ENCODE measurements at regions not wholly inside any gene's neighbourhood (a gene's known extent, or its start where the extent isn't known, plus 50 kb on each side); places are given as distances from the start of the nearest gene placed in this dataset.

DNA sequence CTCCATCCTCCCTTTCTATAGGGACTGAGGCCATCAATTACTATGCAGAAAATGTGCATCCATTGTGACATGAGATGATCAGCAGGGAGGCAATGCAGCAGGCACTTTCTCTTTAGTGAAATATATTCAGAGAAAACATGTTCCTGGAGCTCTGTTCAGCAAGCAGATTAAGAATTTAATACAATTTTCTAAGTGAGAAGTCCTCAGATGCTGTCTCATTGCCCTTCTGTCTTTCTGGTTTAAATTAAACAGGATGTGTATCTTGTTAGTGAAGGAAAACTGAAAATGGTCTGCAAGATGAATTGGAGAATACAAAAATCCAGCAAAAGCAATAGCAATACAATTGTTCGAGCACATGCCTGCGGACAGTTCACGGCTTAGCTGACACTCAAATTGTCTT lies 445.8 kb upstream of the RIOK2 start:
- DNase-seq (ENCODE audit: extremely low spot score) = no peak
- 79% methylated on average over 3 of the region's 3 CpGs for WGBS
- H3K4me1 ChIP-seq (ENCODE audit: insufficient read depth) = no peaks in the 10 kb centered on the region
- no peak overlapping the region for H3K27ac ChIP-seq (ENCODE audit: low read depth)
- H3K36me3 ChIP-seq (ENCODE audit: insufficient read depth) = no peaks in the 10 kb centered on the region
- H3K4me3 ChIP-seq (ENCODE audit: low read depth, low read length) = no peak overlapping the region

GRCh38 chr5:97629276-97629675 lies 446.2 kb upstream of the RIOK2 start:
- no peak overlapping the region for H3K4me3 ChIP-seq (ENCODE audit: low read depth, low read length)
- DNase-seq (ENCODE audit: extremely low spot score) = no peak
- H3K36me3 ChIP-seq (ENCODE audit: insufficient read depth) = no peaks in the 10 kb centered on the region
- H3K27ac ChIP-seq (ENCODE audit: low read depth) = no peak overlapping the region
- H3K4me1 ChIP-seq (ENCODE audit: insufficient read depth) = no peaks in the 10 kb centered on the region
- WGBS = 56% methylated on average over 4 of the region's 4 CpGs

GRCh38 chr5:97635553-97635952 lies 452.5 kb upstream of the RIOK2 start:
- no peak overlapping the region for H3K27ac ChIP-seq (ENCODE audit: low read depth)
- no peaks in the 10 kb centered on the region for H3K4me1 ChIP-seq (ENCODE audit: insufficient read depth)
- H3K36me3 ChIP-seq (ENCODE audit: insufficient read depth) = no peaks in the 10 kb centered on the region
- DNase-seq (ENCODE audit: extremely low spot score) = no peak
- H3K4me3 ChIP-seq (ENCODE audit: low read depth, low read length) = no peak overlapping the region
- WGBS = 80% methylated on average over 2 of the region's 2 CpGs

GRCh38 chr5:97636766-97637165 lies 453.7 kb upstream of the RIOK2 start:
- Histone ChIP-seq H3K36me3 (ENCODE audit: insufficient read depth) (no peaks in the 10 kb centered on the region), H3K4me3 (ENCODE audit: low read depth, low read length) (no peak overlapping the region), H3K4me1 (ENCODE audit: insufficient read depth) (no peaks in the 10 kb centered on the region), H3K27ac (ENCODE audit: low read depth) (no peak overlapping the region)
- no peak for DNase-seq (ENCODE audit: extremely low spot score)
- WGBS = 62% methylated on average over 4 of the region's 4 CpGs

DNA sequence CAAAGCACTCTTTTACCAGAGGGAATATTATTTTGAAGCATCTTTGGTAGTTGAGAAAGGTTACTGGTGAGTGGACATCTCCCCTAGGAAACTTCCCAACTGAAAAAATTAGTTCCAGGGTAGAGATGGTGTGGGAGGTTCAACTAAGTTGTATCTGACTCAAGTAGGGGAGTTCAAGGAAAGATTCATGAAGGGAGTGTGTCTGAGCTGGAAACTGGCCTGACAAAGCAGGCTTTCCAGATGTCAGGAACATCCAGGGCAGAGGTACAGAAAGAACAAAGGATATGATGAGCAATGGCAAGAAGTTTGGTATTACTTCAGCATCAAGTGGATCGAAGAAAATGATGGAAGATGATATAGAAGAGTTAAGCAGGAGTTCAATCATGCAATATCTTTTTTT lies 458.0 kb upstream of the RIOK2 start:
- H3K4me1 ChIP-seq (ENCODE audit: insufficient read depth) = no peaks in the 10 kb centered on the region
- H3K4me3 ChIP-seq (ENCODE audit: low read depth, low read length) = no peak overlapping the region
- WGBS = 86% methylated on average over 1 of the region's 1 CpG
- DNase-seq (ENCODE audit: extremely low spot score) = no peak
- H3K27ac ChIP-seq (ENCODE audit: low read depth) = no peak overlapping the region
- no peaks in the 10 kb centered on the region for H3K36me3 ChIP-seq (ENCODE audit: insufficient read depth)

DNA sequence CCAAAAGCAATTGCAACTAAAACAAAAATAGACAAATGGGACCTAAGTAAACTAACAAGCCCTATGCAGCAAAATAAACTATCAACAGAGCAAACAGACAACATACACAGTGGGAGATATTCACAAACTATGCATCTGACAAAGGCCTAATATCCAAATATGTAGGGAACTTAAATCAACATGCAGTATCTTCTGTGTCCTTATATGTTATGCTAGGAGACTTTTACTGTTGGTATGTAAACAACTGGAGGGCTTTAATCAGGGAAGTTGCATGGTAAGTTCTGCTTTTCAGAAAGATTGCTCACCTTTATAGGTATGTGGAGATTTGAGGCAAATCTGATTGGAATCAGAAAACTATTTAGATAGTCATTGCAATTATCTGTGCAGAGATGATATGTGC lies 461.2 kb upstream of the RIOK2 start:
- H3K4me3 ChIP-seq (ENCODE audit: low read depth, low read length) = no peak overlapping the region
- no peaks in the 10 kb centered on the region for H3K36me3 ChIP-seq (ENCODE audit: insufficient read depth)
- no peaks in the 10 kb centered on the region for H3K4me1 ChIP-seq (ENCODE audit: insufficient read depth)
- H3K27ac ChIP-seq (ENCODE audit: low read depth) = no peak overlapping the region
- no peak for DNase-seq (ENCODE audit: extremely low spot score)

DNA sequence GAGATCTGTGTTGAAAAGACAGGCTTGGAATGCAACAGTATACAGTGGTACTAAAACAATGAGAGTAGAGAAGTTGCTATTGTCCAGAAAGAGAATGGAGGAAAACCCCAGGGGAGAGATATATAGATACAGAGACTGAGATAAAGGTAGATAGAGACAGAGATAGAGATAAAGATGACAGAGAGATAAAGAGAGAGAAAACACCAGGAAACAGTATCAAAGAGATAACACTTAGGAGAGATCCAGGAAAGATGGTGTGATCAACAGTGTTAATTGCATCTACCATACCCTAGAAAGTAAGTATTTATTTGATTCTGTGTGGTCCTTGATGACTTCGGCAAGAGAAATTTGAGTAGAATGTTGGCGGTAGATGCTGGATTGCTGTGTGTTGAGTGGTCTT lies 461.8 kb upstream of the RIOK2 start:
- no peak for DNase-seq (ENCODE audit: extremely low spot score)
- 92% methylated on average over 2 of the region's 2 CpGs for WGBS
- no peak overlapping the region for H3K4me3 ChIP-seq (ENCODE audit: low read depth, low read length)
- no peak overlapping the region for H3K27ac ChIP-seq (ENCODE audit: low read depth)
- H3K4me1 ChIP-seq (ENCODE audit: insufficient read depth) = no peaks in the 10 kb centered on the region
- no peaks in the 10 kb centered on the region for H3K36me3 ChIP-seq (ENCODE audit: insufficient read depth)

- no peak for DNase-seq (ENCODE audit: extremely low spot score)
- no peak overlapping the region for H3K27ac ChIP-seq (ENCODE audit: low read depth)
- no peaks in the 10 kb centered on the region for H3K4me1 ChIP-seq (ENCODE audit: insufficient read depth)
- 80% methylated on average over 1 of the region's 1 CpG for WGBS
- H3K4me3 ChIP-seq (ENCODE audit: low read depth, low read length) = no peak overlapping the region
- no peaks in the 10 kb centered on the region for H3K36me3 ChIP-seq (ENCODE audit: insufficient read depth)
These were observed 474.2 kb upstream of the RIOK2 start for GRCh38 chr5:97657239-97657638.

DNA sequence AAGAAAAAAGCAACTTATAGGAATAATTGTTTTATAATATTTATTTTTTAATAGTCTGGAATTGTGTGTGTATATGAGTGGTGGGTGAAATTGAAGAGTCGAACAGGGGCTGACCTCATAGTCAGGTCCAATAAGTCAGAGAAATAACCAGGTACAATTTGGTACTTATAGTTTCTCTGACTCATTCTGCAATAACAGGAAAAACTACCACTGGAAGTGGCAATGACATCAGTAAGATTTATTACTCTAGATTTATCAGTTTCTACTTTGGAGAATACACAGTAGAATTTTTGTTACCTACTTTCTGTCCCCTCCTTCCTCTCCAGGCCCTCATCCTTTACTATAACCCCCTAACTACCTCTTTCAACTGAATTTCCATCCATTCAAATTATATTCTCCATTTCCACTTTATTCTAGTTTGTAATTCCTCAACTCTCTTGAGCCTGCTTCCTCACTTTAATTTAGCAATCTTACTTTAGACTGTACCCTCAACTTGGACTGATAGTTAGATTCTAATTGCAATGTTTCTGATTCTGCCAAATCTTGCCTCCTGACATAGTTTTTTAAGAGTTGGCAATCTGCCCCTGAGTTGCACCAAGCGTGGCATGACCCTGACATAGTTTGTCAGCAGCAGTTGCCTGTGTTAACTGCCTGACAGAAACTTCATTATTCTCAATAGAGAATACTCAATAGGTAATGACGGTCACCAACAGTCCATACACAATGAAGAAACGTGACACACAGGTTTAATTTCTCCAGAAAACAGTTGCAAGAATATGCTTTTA lies 475.3 kb upstream of the RIOK2 start:
- H3K36me3 ChIP-seq (ENCODE audit: insufficient read depth) = no peaks in the 10 kb centered on the region
- no peak overlapping the region for H3K27ac ChIP-seq (ENCODE audit: low read depth)
- H3K4me3 ChIP-seq (ENCODE audit: low read depth, low read length) = no peak overlapping the region
- no peak for DNase-seq (ENCODE audit: extremely low spot score)
- H3K4me1 ChIP-seq (ENCODE audit: insufficient read depth) = no peaks in the 10 kb centered on the region
- 82% methylated on average over 4 of the region's 4 CpGs for WGBS

DNA sequence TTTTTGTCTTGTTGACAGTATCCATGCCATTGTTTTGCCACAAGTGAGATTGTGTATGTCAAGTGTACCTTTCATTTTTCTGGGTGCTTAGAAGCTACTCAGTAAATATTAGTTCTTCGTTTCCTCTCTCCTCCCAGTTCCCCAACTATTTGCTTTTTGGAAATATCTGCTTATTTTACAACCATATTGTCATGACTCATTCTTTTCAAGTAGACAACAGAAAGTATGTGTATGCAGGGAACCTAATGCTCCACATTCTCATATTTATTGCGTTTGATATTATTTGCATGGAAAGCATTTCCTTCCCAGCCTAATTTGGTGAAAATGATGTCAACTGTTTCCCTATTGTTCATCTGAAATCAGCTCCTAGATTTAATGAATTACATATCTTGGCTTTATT lies 483.7 kb upstream of the RIOK2 start:
- DNase-seq (ENCODE audit: extremely low spot score) = no peak
- no peak overlapping the region for H3K27ac ChIP-seq (ENCODE audit: low read depth)
- 83% methylated on average over 2 of the region's 2 CpGs for WGBS
- no peaks in the 10 kb centered on the region for H3K4me1 ChIP-seq (ENCODE audit: insufficient read depth)
- H3K4me3 ChIP-seq (ENCODE audit: low read depth, low read length) = no peak overlapping the region
- H3K36me3 ChIP-seq (ENCODE audit: insufficient read depth) = no peaks in the 10 kb centered on the region

DNA sequence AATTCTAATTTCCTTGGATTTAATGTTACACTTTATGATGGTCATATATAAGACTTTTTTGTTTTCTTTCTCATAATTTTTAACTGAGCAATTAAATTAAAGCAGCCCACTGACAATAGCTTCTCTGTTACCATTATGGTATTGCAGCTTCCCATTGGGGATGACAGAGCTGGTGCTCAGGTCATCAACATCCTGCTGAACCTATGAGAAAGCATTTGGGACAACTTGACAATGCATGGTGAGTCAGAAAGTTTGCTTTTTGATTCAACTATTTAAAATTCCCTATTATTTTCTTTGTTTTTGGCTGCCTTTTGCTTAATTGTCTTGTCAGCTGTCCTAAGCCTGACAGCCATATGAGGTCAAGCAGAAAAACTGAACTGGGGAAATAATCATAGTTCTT lies 487.4 kb upstream of the RIOK2 start:
- Histone ChIP-seq H3K4me3 (ENCODE audit: low read depth, low read length) (no peak overlapping the region), H3K4me1 (ENCODE audit: insufficient read depth) (no peaks in the 10 kb centered on the region), H3K27ac (ENCODE audit: low read depth) (no peak overlapping the region), H3K36me3 (ENCODE audit: insufficient read depth) (no peaks in the 10 kb centered on the region)
- DNase-seq (ENCODE audit: extremely low spot score) = no peak

DNA sequence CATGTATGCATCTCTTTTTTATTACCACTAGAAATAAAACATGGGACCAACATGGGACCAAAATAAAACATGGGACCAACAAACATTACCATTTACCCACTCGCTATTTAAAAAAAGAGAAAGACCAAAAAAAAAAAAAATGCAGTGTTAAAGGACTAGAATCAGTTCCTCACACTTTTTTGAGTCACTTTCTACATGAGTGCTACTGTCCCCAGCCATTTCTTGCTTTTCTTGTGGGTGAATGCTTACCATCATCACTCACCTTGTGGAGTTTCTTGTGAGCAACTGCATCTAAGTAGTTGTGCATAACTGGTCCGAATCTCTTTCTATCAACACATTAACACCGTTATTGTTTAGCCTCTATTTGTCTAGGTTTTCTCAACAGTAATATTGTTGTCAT lies 493.6 kb upstream of the RIOK2 start:
- Histone ChIP-seq H3K4me1 (ENCODE audit: insufficient read depth) (no peaks in the 10 kb centered on the region), H3K36me3 (ENCODE audit: insufficient read depth) (no peaks in the 10 kb centered on the region), H3K4me3 (ENCODE audit: low read depth, low read length) (no peak overlapping the region), H3K27ac (ENCODE audit: low read depth) (no peak overlapping the region)
- WGBS = 89% methylated on average over 3 of the region's 3 CpGs
- DNase-seq (ENCODE audit: extremely low spot score) = no peak

DNA sequence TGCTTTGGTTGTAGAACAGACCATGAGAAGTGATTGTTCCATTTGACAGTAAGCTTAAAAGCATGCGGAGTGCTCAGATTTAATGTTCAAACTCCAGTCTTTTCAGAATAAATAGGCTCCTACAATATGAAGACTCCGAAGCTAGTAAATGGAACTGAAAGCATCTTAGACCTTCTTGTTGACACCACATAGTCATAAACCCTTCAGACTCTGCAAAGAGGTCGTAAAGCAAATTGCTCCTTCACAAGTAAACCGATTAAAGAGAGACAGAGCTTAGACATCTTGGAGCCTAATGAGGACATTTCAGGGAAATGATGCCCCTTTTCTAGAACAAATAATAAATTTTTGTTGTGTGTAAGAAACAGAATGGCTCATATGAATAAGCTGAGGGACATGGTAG lies 511.0 kb upstream of the RIOK2 start:
- no peaks in the 10 kb centered on the region for H3K36me3 ChIP-seq (ENCODE audit: insufficient read depth)
- H3K4me3 ChIP-seq (ENCODE audit: low read depth, low read length) = no peak overlapping the region
- no peaks in the 10 kb centered on the region for H3K4me1 ChIP-seq (ENCODE audit: insufficient read depth)
- H3K27ac ChIP-seq (ENCODE audit: low read depth) = no peak overlapping the region
- DNase-seq (ENCODE audit: extremely low spot score) = no peak
- WGBS = 44% methylated on average over 4 of the region's 4 CpGs

DNA sequence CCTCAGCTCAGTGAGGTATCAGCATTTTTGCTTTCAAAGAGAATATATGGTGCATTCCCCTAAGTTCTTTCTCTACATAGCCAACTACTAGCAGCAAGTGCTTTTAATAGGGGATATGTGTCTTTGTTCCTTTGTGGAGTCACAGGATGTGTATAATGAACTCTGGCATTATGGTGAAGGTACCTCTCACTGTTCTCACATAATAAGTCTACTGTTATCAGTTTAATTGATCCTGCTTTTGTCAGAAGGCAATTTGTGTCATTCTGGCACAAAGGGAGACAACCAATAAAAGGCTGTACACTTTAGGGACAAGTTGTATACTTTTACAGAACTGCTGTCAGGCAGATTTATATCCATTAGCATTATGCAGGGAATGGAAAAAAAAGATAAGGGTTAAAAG lies 531.4 kb upstream of the RIOK2 start:
- no peak for DNase-seq (ENCODE audit: extremely low spot score)
- no peaks in the 10 kb centered on the region for H3K4me1 ChIP-seq (ENCODE audit: insufficient read depth)
- no peak overlapping the region for H3K4me3 ChIP-seq (ENCODE audit: low read depth, low read length)
- H3K27ac ChIP-seq (ENCODE audit: low read depth) = no peak overlapping the region
- no peaks in the 10 kb centered on the region for H3K36me3 ChIP-seq (ENCODE audit: insufficient read depth)

DNA sequence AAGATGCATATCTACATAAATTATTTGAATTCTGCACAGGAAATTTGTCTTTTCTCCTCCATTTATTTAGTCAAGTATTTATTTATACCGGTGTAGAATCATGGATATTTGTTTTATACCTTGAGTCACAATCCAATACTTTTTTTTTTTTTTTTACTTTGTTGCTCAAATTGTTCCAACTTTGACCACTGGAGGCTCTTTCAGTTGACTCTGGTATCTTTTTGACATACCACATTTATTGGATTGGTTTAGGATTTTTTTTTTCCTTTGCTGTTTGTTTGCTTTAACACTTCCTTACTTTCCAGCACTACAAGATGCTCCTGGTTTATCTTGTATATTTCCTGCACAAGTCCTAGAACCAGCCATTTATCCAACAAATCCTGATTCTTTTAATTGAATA lies 543.1 kb upstream of the RIOK2 start:
- no peak overlapping the region for H3K27ac ChIP-seq (ENCODE audit: low read depth)
- 87% methylated on average over 1 of the region's 1 CpG for WGBS
- no peak overlapping the region for H3K4me3 ChIP-seq (ENCODE audit: low read depth, low read length)
- no peak for DNase-seq (ENCODE audit: extremely low spot score)
- H3K36me3 ChIP-seq (ENCODE audit: insufficient read depth) = no peaks in the 10 kb centered on the region
- H3K4me1 ChIP-seq (ENCODE audit: insufficient read depth) = no peaks in the 10 kb centered on the region
